Limb (tissue), 2 donors: ENCODE measurements at regions not wholly inside any gene's neighbourhood (a gene's known extent, or its start where the extent isn't known, plus 50 kb on each side); places are given as distances from the start of the nearest gene placed in this dataset.
"Not testable (repeated sequence)": the region's sequence is repeated elsewhere in the genome, so short reads cannot be mapped to it uniquely, and the experiment has no call there.

Experiments
- DNase-seq, 2 donors: peaks; one replicate each; pipeline ENCODE4 v3.0.0-alpha.2; 2016; ENCODE audit errors: extremely low spot score in 2 of 2

- not testable (repeated sequence) for DNase-seq
These were observed 59.8 kb upstream of the RTL6 start for GRCh38 chr22:44557872-44558271.

DNA sequence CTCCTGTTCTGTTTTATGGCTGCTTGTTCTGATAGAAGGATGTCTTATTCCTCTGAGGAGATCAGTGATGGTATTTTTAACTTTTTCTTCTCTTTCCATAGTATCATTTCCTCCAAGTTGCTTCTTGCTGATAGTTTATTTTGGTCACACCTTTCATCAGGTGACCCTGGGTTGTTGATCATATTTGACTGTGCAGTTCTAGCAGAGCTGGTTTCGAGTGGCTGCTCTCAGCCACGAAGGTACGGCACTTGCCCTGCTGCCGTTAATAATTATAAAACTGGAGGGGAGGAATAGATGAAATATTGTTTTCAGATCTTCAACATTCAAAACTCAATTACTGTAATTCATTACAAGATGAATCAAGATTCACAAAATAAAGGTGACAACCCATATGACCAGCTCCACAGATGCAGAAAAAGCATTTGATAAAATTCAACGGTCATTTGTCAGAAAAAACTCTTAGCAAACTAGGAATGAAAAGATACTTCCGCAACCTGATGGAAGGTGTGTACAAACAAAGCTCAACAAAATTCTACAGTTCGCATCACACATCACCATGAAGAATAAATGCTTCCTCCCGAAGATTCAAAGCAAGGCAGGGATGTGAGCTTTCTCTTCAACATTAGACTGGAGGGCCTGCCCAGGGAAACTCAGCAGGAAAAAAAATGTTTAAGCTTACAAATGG lies 59.2 kb upstream of the RTL6 start:
- DNase-seq: no peak

DNA sequence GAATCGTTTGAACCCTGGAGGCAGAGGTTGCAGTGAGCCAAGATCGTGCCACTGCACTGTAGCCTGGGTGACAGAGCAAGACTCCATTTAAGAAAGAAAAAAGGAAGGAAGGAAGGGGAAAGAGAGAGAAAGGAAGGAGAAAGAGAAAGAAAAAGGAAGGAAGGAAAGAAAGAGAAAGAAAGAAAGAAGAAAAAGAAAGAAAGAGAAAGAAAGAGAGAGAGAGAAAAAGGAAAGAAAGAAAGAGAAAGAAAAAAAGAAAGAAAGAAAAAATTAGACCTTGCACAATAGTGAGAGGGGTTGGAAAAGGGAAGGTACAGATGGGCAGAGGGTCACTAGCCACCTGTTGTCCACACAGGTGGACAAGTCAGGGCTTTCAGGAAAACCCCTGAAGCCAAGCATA lies 57.6 kb upstream of the RTL6 start:
- DNase-seq: no peak

- no peak for DNase-seq
These were observed 57.0 kb upstream of the RTL6 start for GRCh38 chr22:44555046-44555445.

GRCh38 chr22:44554411-44554810 lies 56.4 kb upstream of the RTL6 start:
- DNase-seq: no peak

GRCh38 chr22:44550711-44551491 lies 52.9 kb upstream of the RTL6 start:
- DNase-seq: peak in 1 of 2 donors; percentile 13

DNA sequence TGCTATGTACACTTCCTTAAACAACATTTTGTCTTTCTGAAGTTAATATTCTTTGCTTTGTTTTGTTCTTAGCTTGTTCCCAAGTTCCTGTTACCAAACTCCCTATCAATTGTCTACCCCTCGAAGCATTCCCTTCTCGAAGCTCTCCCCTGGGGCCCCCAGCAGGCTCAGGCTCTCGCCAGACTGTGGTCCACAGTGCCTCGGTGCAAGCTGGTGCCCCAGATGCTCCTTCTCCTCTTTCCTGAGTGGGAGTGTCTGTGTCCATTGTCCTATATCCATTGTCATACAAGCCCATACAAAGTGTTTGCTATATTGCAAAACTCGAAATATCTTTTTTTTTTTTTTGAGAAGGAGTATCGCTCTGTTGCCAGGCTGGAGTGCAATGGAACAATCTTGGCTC lies 51.7 kb upstream of the RTL6 start:
- DNase-seq: no peak

DNA sequence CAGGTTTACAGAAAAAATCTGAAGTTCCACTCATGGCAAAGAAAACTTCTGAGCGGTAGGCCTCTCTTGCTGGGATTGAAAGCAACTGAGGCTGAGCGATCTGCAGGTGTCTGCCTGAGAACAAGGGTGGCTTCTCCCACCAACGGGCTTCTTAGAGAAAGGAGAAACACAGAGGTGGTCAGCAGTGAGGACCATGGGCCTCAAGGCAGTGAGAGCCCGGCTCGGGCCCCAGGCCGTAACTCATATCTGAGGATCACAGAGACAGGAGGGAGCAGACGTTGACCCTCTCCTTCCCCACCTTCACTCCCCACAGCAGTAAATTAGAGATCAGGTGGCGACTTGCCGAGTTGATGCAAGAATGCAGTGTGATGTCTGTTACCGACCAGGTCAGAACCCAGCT lies 50.9 kb upstream of the RTL6 start:
- no peak for DNase-seq
